Naive B cell (primary cell): ENCODE measurements at regions not wholly inside any gene's neighbourhood (a gene's known extent, or its start where the extent isn't known, plus 50 kb on each side); places are given as distances from the start of the nearest gene placed in this dataset.

Experiments
- ATAC-seq, 2 donors: fragments of 150-1000 bp; cut with Tn5 transposase; 2 replicates each; pipeline ENCODE4 v1.10.0; 2021; ENCODE audit warnings: low read depth in 2 of 2, mild to moderate bottlenecking in 2 of 2, moderate library complexity in 2 of 2
- DNase-seq: peaks from one replicate; pipeline ENCODE4 v3.0.0; 2022
- H3K27ac Mint-ChIP-seq, 6 donors: one replicate each; pipeline ENCODE4 v1.8.0; 2020 to 2022; ENCODE audit warnings: mild to moderate bottlenecking in 6 of 6, mixed read lengths in 6 of 6, moderate library complexity in 5 of 6, inconsistent platforms in 2 of 6
- H3K27me3 Mint-ChIP-seq, 3 donors: one replicate each; pipeline ENCODE4 v1.8.0; 2021 to 2022; ENCODE audit warnings: mixed read lengths in 3 of 3, mild to moderate bottlenecking in 1 of 3
- H3K36me3 Mint-ChIP-seq, 2 donors: one replicate each; pipeline ENCODE4 v1.8.0; 2020 to 2022; ENCODE audit warnings: mixed read lengths in 2 of 2, inconsistent platforms in 1 of 2, mild to moderate bottlenecking in 1 of 2
- H3K4me1 Mint-ChIP-seq, 3 donors: one replicate each; pipeline ENCODE4 v1.8.0; 2020 to 2022; ENCODE audit warnings: mixed read lengths in 3 of 3, inconsistent platforms in 1 of 3, mild to moderate bottlenecking in 1 of 3, moderate library complexity in 1 of 3
- H3K4me3 Mint-ChIP-seq, 8 donors: one replicate each; pipeline ENCODE4 v1.8.0; 2020 to 2022; ENCODE audit warnings: mild to moderate bottlenecking in 8 of 8, mixed read lengths in 8 of 8, moderate library complexity in 8 of 8, inconsistent platforms in 2 of 8
- H3K9me3 Mint-ChIP-seq, 7 donors: one replicate each; pipeline ENCODE4 v1.8.0; 2020 to 2022; ENCODE audit warnings: mixed read lengths in 7 of 7, mild to moderate bottlenecking in 5 of 7, inconsistent platforms in 2 of 7, moderate library complexity in 1 of 7

DNA sequence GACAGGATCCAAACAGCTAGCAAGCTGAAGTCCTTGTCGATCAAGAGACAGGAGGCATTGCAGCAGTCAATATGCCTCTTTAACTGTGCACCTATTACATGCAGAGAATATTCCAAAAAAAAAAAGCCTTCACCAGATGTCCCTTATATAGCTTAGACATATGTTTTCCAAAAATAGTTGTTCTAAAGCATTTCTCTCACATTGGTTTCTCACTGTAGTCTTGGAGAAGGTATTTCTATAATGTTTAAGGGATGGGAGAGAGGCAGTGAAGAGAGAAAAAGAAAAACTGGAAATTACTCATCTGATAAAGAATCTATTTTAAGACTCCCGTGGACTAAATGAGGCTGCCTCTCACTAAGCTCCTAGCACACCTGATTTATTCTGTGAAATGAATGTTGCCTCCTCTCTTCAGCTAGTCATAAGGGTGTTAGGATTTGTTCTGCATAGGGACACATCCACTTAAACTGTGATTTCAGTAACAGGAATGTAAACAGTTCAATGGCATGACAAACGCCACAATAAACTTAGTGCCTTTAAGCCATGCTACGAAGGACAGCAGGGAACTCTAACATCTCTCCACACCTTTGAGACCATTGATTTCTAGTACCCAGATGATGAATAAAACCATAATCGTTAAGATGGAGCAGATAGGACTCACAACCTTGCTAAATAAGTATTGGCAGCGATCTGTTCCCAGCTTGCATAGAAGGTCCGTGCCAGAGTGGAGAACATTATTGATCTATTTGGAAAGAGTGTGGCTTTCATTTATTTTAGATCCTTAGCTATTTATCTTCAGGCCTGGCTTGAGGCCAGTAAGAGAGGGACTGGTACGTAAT is 98.6 kb upstream of the NCK2 start:
- ATAC-seq (no peak), DNase-seq (no peak)
- H3K4me1 Mint-ChIP-seq, result peaks cover 0 to 9% (median 2%) of the 10 kb centered on the region in 3 donors
- peaks cover 0 to 10% (median 0%) of the 10 kb centered on the region in 7 donors for H3K9me3 Mint-ChIP-seq
- H3K27me3 Mint-ChIP-seq, result peaks cover 11 to 22% (median 21%) of the 10 kb centered on the region in 3 donors
- peaks cover 0 to 8% of the 10 kb centered on the region in 2 donors for H3K36me3 Mint-ChIP-seq
- H3K4me3 Mint-ChIP-seq, result no peak overlapping the region
- H3K27ac Mint-ChIP-seq, result no peak overlapping the region

DNA sequence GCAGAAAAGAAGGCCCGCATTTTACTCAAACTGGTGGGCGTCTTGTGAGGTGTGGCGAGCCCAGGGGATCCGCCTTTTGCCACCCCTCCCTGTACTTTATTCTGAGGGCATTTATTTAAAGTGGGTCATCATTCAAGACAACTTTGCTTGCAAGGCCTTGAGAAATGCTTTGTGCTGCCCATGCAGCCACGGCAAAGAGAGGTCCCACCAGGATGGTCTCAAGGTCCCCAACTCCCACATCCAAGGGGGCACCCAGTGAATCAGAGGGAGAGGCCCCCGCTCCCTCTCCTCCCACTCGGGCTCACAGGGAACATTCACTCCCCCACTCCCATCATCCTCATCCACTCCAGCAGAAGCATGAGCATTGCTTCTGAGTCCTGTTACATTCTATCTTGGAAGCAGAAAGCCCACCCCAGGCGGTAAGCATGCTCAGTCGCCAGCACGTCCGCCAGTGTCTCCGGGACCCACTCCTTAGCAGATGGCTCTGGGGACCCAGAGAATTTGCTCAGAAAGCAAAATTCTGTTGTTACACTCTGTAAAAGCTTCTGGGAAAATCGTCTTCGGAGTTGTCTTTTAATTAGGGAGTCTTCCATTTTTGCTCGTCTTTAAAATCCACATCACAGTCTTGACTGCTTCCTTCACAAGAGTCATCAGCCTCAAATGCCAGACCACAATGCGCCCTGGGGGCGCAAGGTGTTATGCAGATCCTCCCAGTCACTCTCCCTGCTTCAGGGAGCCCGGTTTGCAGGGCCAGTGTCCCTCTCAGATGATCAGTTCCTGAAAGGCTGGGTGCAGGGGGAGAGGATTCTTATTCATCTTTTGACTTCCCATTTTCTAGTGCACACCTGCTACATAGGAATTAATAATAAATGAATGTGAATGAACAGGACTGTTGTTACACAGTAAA is 99.4 kb upstream of the NCK2 start:
- Mint-ChIP-seq H3K9me3 (peaks cover 0 to 10% (median 0%) of the 10 kb centered on the region in 7 donors), H3K4me3 (no peak overlapping the region), H3K4me1 (peaks cover 0 to 9% (median 2%) of the 10 kb centered on the region in 3 donors), H3K27me3 (peaks cover 11 to 23% (median 21%) of the 10 kb centered on the region in 3 donors), H3K27ac (peak overlapping the region in 1 of 6 donors; percentile 53), H3K36me3 (peaks cover 0 to 8% of the 10 kb centered on the region in 2 donors)
- ATAC-seq (no peak), DNase-seq (no peak)

- no peak overlapping the region for H3K4me3 Mint-ChIP-seq
- DNase-seq (no peak), ATAC-seq (no peak)
- peaks cover 0 to 8% (median 2%) of the 10 kb centered on the region in 7 donors for H3K9me3 Mint-ChIP-seq
- H3K27me3 Mint-ChIP-seq, result peaks cover 11 to 23% (median 21%) of the 10 kb centered on the region in 3 donors
- H3K27ac Mint-ChIP-seq, result no peak overlapping the region
- peaks cover 0 to 8% of the 10 kb centered on the region in 2 donors for H3K36me3 Mint-ChIP-seq
- peaks cover 0 to 9% (median 2%) of the 10 kb centered on the region in 3 donors for H3K4me1 Mint-ChIP-seq
Measured at GRCh38 chr2:105644174-105644980, 100.3 kb upstream of the NCK2 start.

- Mint-ChIP-seq H3K4me1 (peaks cover 0 to 9% (median 2%) of the 10 kb centered on the region in 3 donors), H3K9me3 (peaks cover 0 to 3% (median 0%) of the 10 kb centered on the region in 7 donors), H3K27me3 (peaks cover 7 to 21% (median 17%) of the 10 kb centered on the region in 3 donors), H3K4me3 (no peak overlapping the region), H3K36me3 (no peaks in the 10 kb centered on the region), H3K27ac (no peak overlapping the region)
- ATAC-seq (no peak), DNase-seq (no peak)
Measured at GRCh38 chr2:105643405-105644173, 101.1 kb upstream of the NCK2 start.

DNA sequence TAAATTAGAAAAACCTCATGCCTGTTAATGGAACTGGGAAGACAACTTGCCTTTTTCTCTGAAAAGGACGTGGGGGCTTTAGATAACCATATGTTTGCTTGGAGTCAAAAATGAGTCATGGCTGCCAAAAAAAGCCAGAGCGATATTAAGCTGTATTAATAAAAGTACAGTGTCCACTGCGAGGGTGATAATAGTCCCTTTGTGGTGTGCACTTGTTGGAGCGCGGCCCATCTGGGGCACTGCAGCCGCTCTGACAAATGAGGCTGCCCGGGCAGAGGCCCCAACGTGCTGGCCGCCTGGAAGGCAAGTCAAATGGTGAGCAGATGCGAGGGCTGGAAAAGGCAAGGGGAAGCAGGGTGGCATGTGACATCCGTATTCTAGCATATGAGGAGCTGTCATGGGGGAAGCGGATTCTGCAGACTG is 103.3 kb upstream of the NCK2 start:
- Mint-ChIP-seq H3K36me3 (no peaks in the 10 kb centered on the region), H3K9me3 (peaks cover 0 to 3% (median 0%) of the 10 kb centered on the region in 7 donors), H3K4me1 (peaks cover 0 to 9% (median 2%) of the 10 kb centered on the region in 3 donors), H3K4me3 (peak overlapping the region in 1 of 8 donors; percentile 54), H3K27me3 (peaks cover 4 to 13% (median 5%) of the 10 kb centered on the region in 3 donors), H3K27ac (no peak overlapping the region)
- DNase-seq (no peak), ATAC-seq (no peak)

DNA sequence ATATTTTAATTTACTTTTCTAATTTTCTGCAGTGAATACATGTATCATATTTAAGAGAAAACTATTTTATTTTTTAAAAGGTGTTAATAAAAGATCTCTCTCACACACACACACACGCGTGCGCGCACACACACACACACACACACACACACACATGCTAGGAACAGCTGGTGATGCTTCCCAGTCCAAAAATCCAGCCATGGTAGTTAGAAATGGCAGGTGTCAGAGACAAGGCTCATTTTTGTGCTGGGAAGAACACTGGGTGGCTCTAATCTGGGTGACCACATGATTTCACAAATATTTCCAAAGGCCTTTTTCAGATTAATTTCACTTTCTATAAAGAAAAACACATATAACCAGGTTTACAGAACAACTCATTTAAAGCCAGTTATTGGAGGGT is 104.5 kb upstream of the NCK2 start:
- H3K27ac Mint-ChIP-seq, result no peak overlapping the region
- no peak for DNase-seq
- H3K9me3 Mint-ChIP-seq, result peaks cover 0 to 3% (median 0%) of the 10 kb centered on the region in 7 donors
- ATAC-seq, result no peak
- no peak overlapping the region for H3K4me3 Mint-ChIP-seq
- H3K4me1 Mint-ChIP-seq, result no peaks in the 10 kb centered on the region
- H3K27me3 Mint-ChIP-seq, result peaks cover 0 to 8% (median 5%) of the 10 kb centered on the region in 3 donors
- H3K36me3 Mint-ChIP-seq, result no peaks in the 10 kb centered on the region

GRCh38 chr2:105636109-105636740 is 108.5 kb upstream of the NCK2 start:
- H3K4me1 Mint-ChIP-seq, result no peaks in the 10 kb centered on the region
- peaks cover 0 to 3% (median 0%) of the 10 kb centered on the region in 7 donors for H3K9me3 Mint-ChIP-seq
- DNase-seq (no peak), ATAC-seq (no peak)
- no peaks in the 10 kb centered on the region for H3K36me3 Mint-ChIP-seq
- H3K27me3 Mint-ChIP-seq, result peaks cover 0 to 7% (median 5%) of the 10 kb centered on the region in 3 donors
- H3K4me3 Mint-ChIP-seq, result no peak overlapping the region
- no peak overlapping the region for H3K27ac Mint-ChIP-seq

DNA sequence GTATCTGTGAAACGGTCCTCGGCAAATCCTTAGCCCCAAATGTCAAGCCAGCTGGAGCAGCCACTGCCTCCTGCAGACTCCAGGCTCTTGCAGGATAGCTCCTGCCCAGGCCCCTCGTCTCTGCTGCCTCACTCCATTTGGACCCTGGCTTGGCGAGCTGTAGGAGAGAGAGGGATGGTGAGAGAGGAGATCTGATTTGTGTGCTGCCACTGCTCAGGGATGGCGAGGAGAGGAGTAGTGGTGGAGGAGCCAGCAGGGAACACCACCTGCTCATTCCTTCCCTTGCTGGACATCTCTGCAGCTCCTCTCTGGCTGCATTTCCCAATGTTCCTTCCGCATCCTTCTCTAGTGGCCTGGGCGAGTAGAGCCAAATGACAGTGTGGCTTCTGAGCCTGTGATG is 109.1 kb upstream of the NCK2 start:
- no peaks in the 10 kb centered on the region for H3K36me3 Mint-ChIP-seq
- H3K4me1 Mint-ChIP-seq, result no peaks in the 10 kb centered on the region
- H3K27ac Mint-ChIP-seq, result no peak overlapping the region
- peaks cover 0 to 6% (median 5%) of the 10 kb centered on the region in 3 donors for H3K27me3 Mint-ChIP-seq
- DNase-seq (no peak), ATAC-seq (no peak)
- H3K9me3 Mint-ChIP-seq, result peaks cover 0 to 3% (median 0%) of the 10 kb centered on the region in 7 donors
- no peak overlapping the region for H3K4me3 Mint-ChIP-seq

GRCh38 chr2:105634198-105634597 is 110.5 kb upstream of the NCK2 start:
- ATAC-seq (no peak), DNase-seq (no peak)
- Mint-ChIP-seq H3K9me3 (no peaks in the 10 kb centered on the region), H3K4me1 (no peaks in the 10 kb centered on the region), H3K27ac (no peak overlapping the region), H3K36me3 (no peaks in the 10 kb centered on the region), H3K4me3 (no peak overlapping the region), H3K27me3 (peaks cover 0 to 14% (median 5%) of the 10 kb centered on the region in 3 donors)

DNA sequence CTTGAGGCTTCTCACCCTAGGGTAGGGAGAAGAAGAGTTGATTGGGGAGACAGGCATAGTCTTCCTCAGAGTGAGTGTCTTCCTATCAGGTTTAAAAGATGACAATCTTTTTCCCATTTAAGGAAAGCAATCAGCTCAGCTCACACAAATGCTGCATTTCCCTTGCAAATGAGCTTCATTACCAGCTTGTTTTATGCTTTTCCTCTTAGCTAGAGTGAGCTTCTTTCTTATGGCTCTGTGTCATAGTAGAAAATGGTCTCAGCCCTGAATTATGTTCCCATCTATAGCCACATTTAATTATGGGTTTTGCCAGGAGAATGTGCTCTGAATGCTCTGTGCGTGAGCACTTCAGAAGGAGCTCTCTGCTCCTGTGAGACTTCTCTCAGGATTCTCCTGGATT is 112.8 kb upstream of the NCK2 start:
- H3K36me3 Mint-ChIP-seq, result peaks cover 0 to 8% of the 10 kb centered on the region in 2 donors
- no peak overlapping the region for H3K4me3 Mint-ChIP-seq
- no peak for DNase-seq
- H3K9me3 Mint-ChIP-seq, result peaks cover 0 to 3% (median 0%) of the 10 kb centered on the region in 7 donors
- no peak for ATAC-seq
- peaks cover 0 to 2% (median 0%) of the 10 kb centered on the region in 3 donors for H3K4me1 Mint-ChIP-seq
- no peak overlapping the region for H3K27ac Mint-ChIP-seq
- H3K27me3 Mint-ChIP-seq, result peaks cover 8 to 37% (median 16%) of the 10 kb centered on the region in 3 donors

DNA sequence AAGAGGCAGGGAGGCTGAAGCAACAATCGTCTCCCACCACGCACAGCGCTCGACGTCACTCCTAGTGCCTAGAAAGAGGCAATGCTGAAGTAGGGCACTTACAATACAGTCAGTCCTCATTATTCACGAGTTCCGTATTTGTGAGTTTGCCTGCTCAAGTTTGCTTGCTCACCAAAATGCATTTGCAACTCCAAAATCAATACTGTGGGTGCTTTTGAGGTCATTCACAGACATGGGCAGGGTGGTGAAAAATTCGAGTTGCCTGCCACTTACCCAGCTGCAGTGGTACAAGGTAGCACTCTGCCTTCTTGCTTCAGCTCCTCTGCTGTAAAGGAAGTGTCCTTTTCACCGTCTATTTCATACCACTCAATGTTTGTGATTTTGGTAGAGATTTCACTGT is 113.7 kb upstream of the NCK2 start:
- H3K9me3 Mint-ChIP-seq, result peaks cover 0 to 3% (median 0%) of the 10 kb centered on the region in 7 donors
- peaks cover 0 to 6% (median 2%) of the 10 kb centered on the region in 3 donors for H3K4me1 Mint-ChIP-seq
- H3K27me3 Mint-ChIP-seq, result peaks cover 15 to 43% (median 18%) of the 10 kb centered on the region in 3 donors
- H3K36me3 Mint-ChIP-seq, result peaks cover 0 to 8% of the 10 kb centered on the region in 2 donors
- ATAC-seq, result no peak
- no peak for DNase-seq
- no peak overlapping the region for H3K27ac Mint-ChIP-seq
- no peak overlapping the region for H3K4me3 Mint-ChIP-seq

- Mint-ChIP-seq H3K4me3 (no peak overlapping the region), H3K27me3 (peaks cover 18 to 43% (median 22%) of the 10 kb centered on the region in 3 donors), H3K27ac (no peak overlapping the region), H3K36me3 (peaks cover 0 to 8% of the 10 kb centered on the region in 2 donors), H3K9me3 (peaks cover 0 to 3% (median 0%) of the 10 kb centered on the region in 7 donors), H3K4me1 (peaks cover 13 to 16% (median 14%) of the 10 kb centered on the region in 3 donors)
- DNase-seq (no peak), ATAC-seq (no peak)
Measured at GRCh38 chr2:105629634-105630033, 115.1 kb upstream of the NCK2 start.
